Parathyroid adenoma (tissue), 2 donors: ENCODE measurements at regions not wholly inside any gene's neighbourhood (a gene's known extent, or its start where the extent isn't known, plus 50 kb on each side); places are given as distances from the start of the nearest gene placed in this dataset.
"Not testable (repeated sequence)": the region's sequence is repeated elsewhere in the genome, so short reads cannot be mapped to it uniquely, and the experiment has no call there.

Source experiments
- H2AFZ ChIP-seq: fragments of 300-600 bp; sonication (generic); one replicate; pipeline ENCODE4 v1.7.0; 2017; ENCODE audit warnings: antibody characterized with exemption, mild to moderate bottlenecking
- H3K27ac ChIP-seq: fragments of 300-600 bp; sonication (generic); one replicate; pipeline ENCODE4 v1.7.0; 2017
- H3K27me3 ChIP-seq: fragments of 300-600 bp; sonication (generic); one replicate; pipeline ENCODE4 v1.7.0; 2017; ENCODE audit warnings: low read length; ENCODE audit not compliant: control insufficient read depth, insufficient read depth
- H3K36me3 ChIP-seq: fragments of 300-600 bp; sonication (generic); one replicate; pipeline ENCODE4 v1.7.0; 2017; ENCODE audit warnings: low read length; ENCODE audit not compliant: control insufficient read depth, insufficient read depth
- H3K4me1 ChIP-seq: fragments of 300-600 bp; sonication (generic); one replicate; pipeline ENCODE4 v1.7.0; 2017; ENCODE audit warnings: control low read depth
- H3K4me2 ChIP-seq: fragments of 300-600 bp; sonication (generic); one replicate; pipeline ENCODE4 v1.7.0; 2017; ENCODE audit warnings: low read length
- H3K4me3 ChIP-seq: fragments of 300-600 bp; sonication (generic); one replicate; pipeline ENCODE4 v1.7.0; 2017; ENCODE audit warnings: low read depth, low read length
- H3K79me2 ChIP-seq: fragments of 300-600 bp; sonication (generic); one replicate; pipeline ENCODE4 v1.7.0; 2017; ENCODE audit warnings: control low read depth
- H3K9ac ChIP-seq: fragments of 300-600 bp; sonication (generic); one replicate; pipeline ENCODE4 v1.7.0; 2017; ENCODE audit warnings: mild to moderate bottlenecking
- H3K9me3 ChIP-seq: fragments of 300-600 bp; sonication (generic); one replicate; pipeline ENCODE4 v1.7.0; 2017; ENCODE audit warnings: low read length; ENCODE audit not compliant: control insufficient read depth
- CTCF ChIP-seq: fragments of 300-600 bp; sonication (generic); IDR thresholded peaks from one replicate; pipeline ENCODE4 v1.7.0; 2017; ENCODE audit warnings: antibody characterized with exemption, mild to moderate bottlenecking
- donor health status: primary hyperparathyroidism.

DNA sequence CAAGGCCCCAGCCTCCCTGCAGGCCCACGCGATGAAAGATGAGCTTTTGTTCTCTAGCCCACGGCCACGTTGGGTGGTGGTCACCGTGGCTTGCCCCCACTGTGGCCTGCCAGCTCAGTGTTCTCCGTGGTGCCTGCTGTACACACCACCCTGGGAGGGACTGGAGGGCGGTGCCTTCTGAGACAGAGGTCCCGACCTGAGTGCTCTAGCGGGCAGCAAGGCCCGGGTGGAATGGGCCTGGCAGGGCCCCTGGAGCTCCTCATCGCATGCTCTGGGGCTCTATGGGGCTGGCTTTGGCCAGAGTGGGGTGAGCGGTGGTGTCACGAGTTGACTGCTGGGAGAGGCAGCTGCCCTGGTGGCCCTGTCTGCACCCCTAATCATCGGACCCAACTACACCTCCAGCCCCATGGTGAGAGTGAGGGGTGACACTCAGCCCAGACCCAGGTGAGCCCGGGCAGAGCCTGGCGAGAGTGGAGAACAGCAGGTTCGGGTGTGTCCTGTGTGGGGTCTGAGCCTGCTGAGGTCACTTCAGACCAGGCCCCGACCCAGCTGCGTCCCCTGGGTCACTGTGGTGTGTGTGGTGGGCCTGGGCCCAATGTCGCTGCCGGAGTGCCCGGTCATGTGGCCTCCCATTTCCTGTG is 541.9 kb downstream of the TBC1D22A start:
- TF ChIP-seq CTCF: no peak
- Histone ChIP-seq H3K27ac (no peak overlapping the region), H3K27me3 (no peaks in the 10 kb centered on the region), H3K9me3 (no peaks in the 10 kb centered on the region), H3K4me2 (no peak overlapping the region), H3K4me3 (no peak overlapping the region), H3K36me3 (no peaks in the 10 kb centered on the region), H3K9ac (no peak overlapping the region), H3K79me2 (no peaks in the 10 kb centered on the region), H3K4me1 (no peaks in the 10 kb centered on the region), H2AFZ (no peak overlapping the region)

- Histone ChIP-seq H2AFZ (no peak overlapping the region), H3K4me1 (no peaks in the 10 kb centered on the region), H3K4me3 (no peak overlapping the region), H3K9ac (no peak overlapping the region), H3K36me3 (no peaks in the 10 kb centered on the region), H3K9me3 (no peaks in the 10 kb centered on the region), H3K79me2 (no peaks in the 10 kb centered on the region), H3K27me3 (no peaks in the 10 kb centered on the region), H3K4me2 (no peak overlapping the region), H3K27ac (no peak overlapping the region)
- TF ChIP-seq CTCF: no peak
Measured at GRCh38 chr22:47303161-47303890, 540.9 kb downstream of the TBC1D22A start.

DNA sequence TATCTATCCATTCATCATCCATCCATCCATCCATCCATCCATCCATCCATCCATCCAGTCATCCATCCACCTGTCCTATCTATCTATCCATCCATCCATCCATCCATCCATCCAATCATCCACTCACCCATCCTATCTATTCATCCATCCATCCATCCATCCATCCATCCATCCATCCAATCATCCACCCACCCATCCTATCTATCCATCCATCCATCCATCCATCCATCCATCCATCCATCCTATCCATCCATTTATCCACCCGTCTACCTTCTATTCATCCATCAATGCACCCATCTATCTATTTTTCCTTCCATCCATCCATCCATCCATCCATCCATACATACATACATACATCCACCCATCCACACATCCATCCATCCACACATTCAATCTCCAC is 540.1 kb downstream of the TBC1D22A start:
- H3K36me3 ChIP-seq, H3K4me3 ChIP-seq, H3K27ac ChIP-seq, H3K27me3 ChIP-seq, H3K9ac ChIP-seq, H3K4me1 ChIP-seq, H2AFZ ChIP-seq, H3K9me3 ChIP-seq, H3K79me2 ChIP-seq, H3K4me2 ChIP-seq: not testable (repeated sequence)

- H3K4me2 ChIP-seq: no peak overlapping the region
- H3K79me2 ChIP-seq: no peaks in the 10 kb centered on the region
- H3K9me3 ChIP-seq: no peaks in the 10 kb centered on the region
- H2AFZ ChIP-seq: no peak overlapping the region
- H3K27ac ChIP-seq: no peak overlapping the region
- H3K9ac ChIP-seq: no peak overlapping the region
- no peak overlapping the region for H3K4me3 ChIP-seq
- no peaks in the 10 kb centered on the region for H3K36me3 ChIP-seq
- TF ChIP-seq CTCF: no peak
- no peaks in the 10 kb centered on the region for H3K27me3 ChIP-seq
- H3K4me1 ChIP-seq: no peaks in the 10 kb centered on the region
Measured at GRCh38 chr22:47301820-47302475, 539.5 kb downstream of the TBC1D22A start.

DNA sequence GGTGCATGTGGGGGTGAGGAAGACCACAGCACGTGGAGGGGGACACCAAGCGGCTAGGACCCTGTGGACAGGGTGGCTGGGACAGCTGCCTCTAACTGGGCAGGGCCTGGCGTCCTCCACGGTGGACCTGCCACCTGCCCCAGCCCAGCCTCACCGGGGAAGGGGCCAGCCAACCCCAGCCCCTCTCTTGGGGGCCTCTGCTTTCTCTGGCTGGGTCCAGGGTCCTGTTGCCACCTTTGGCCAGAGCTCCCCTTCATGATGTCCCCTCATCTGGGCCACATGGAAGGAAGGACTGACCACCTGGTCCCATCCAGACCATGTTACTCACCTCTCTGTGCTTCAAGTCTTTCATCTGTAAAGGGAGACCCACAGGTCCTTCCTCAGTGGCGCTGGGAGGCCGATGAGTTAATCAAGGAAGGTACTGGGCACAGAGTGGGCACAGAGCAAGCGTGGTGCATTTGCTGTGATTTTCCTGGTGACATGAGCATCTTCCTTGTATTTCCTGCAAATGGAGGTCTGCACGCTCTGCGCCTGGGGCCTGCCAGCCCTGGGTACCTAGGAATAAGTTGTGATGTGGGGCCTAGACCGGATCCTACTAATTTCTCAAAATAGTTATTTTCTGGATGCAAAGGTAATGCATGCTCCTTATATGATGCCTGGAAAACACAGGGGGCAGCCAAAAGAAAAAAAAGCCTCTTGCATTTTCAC is 538.4 kb downstream of the TBC1D22A start:
- Histone ChIP-seq H3K27ac (no peak overlapping the region), H3K4me1 (no peaks in the 10 kb centered on the region)
- TF ChIP-seq CTCF: no peak

More for the DNA sequence above, 538.4 kb downstream of the TBC1D22A start:
- no peaks in the 10 kb centered on the region for H3K36me3 ChIP-seq
- H3K9ac ChIP-seq: no peak overlapping the region
- H3K9me3 ChIP-seq: no peaks in the 10 kb centered on the region
- no peaks in the 10 kb centered on the region for H3K79me2 ChIP-seq
- H2AFZ ChIP-seq: no peak overlapping the region
- H3K27me3 ChIP-seq: no peaks in the 10 kb centered on the region
- no peak overlapping the region for H3K4me2 ChIP-seq
- H3K4me3 ChIP-seq: no peak overlapping the region
